Keratinocyte (primary cell): ENCODE measurements at regions not wholly inside any gene's neighbourhood (a gene's known extent, or its start where the extent isn't known, plus 50 kb on each side); places are given as distances from the start of the nearest gene placed in this dataset.

Source experiments
- DNase-seq: peaks from one replicate; pipeline ENCODE4 v3.0.0-alpha.2; 2011; ENCODE audit warnings: low read depth, missing footprints, low spot score
- FAIRE-seq: peaks from 2 replicates; lab custom pipeline; 2011; peaks lifted over from hg19 to GRCh38; lab: Jason Lieb, UNC
- H2AFZ ChIP-seq: 2 replicates; pipeline ENCODE4 v1.6.0; 2012; ENCODE audit warnings: low read length, control low read depth, inconsistent platforms; ENCODE audit not compliant: control insufficient read depth
- H3K27ac ChIP-seq: 2 replicates; pipeline ENCODE4 v1.5.1; 2011; ENCODE audit warnings: low read length; ENCODE audit not compliant: control insufficient read depth, insufficient read depth
- H3K27me3 ChIP-seq: 3 replicates; pipeline ENCODE4 v1.6.0; 2011; ENCODE audit warnings: low read length; ENCODE audit not compliant: control insufficient read depth, insufficient read depth; ENCODE audit errors: extremely low read depth
- H3K36me3 ChIP-seq, 2 experiments: 2 replicates in 1 of 2; 3 replicates in 1 of 2; pipeline ENCODE4 v1.5.1; 2011; ENCODE audit warnings: low read length in 2 of 2, mild to moderate bottlenecking in 1 of 2; ENCODE audit not compliant: control insufficient read depth in 2 of 2, insufficient read depth in 2 of 2; ENCODE audit errors: extremely low read depth in 1 of 2
- H3K4me1 ChIP-seq: 3 replicates; pipeline ENCODE4 v1.5.1; 2011; ENCODE audit warnings: low read length; ENCODE audit not compliant: control insufficient read depth, insufficient read depth; ENCODE audit errors: extremely low read depth
- H3K4me2 ChIP-seq: 3 replicates; pipeline ENCODE4 v1.6.0; 2011; ENCODE audit warnings: low read depth, low read length; ENCODE audit not compliant: control insufficient read depth, insufficient read depth; ENCODE audit errors: extremely low read depth
- H3K4me3 ChIP-seq, 3 experiments: fragments of 200-600 bp in 1 of 3; sonication (generic) in 1 of 3; 2 replicates in 2 of 3; 3 replicates in 1 of 3; pipeline ENCODE4 v1.5.1; 2011 to 2016; ENCODE audit warnings: low read length in 3 of 3, mild to moderate bottlenecking in 3 of 3, control low read depth in 2 of 3, inconsistent platforms in 1 of 3, low read depth in 1 of 3, mixed read lengths in 1 of 3, mixed run types in 1 of 3, moderate library complexity in 1 of 3; ENCODE audit not compliant: control insufficient read depth in 2 of 3, insufficient read depth in 2 of 3; ENCODE audit errors: extremely low read depth in 1 of 3
- H3K79me2 ChIP-seq: 2 replicates; pipeline ENCODE4 v1.6.0; 2012; ENCODE audit warnings: low read length; ENCODE audit not compliant: control insufficient read depth, insufficient read depth
- H3K9ac ChIP-seq: 3 replicates; pipeline ENCODE4 v1.6.0; 2011; ENCODE audit warnings: low read length; ENCODE audit not compliant: control insufficient read depth, insufficient read depth; ENCODE audit errors: extremely low read depth
- H3K9me1 ChIP-seq: 3 replicates; pipeline ENCODE4 v1.6.0; 2011; ENCODE audit warnings: low read length; ENCODE audit not compliant: control insufficient read depth, insufficient read depth; ENCODE audit errors: extremely low read depth
- H3K9me3 ChIP-seq: 2 replicates; pipeline ENCODE4 v1.5.1; 2012; ENCODE audit warnings: low read depth, low read length; ENCODE audit not compliant: control insufficient read depth
- H4K20me1 ChIP-seq: 3 replicates; pipeline ENCODE4 v1.6.0; 2011; ENCODE audit warnings: low read length; ENCODE audit not compliant: control insufficient read depth, insufficient read depth; ENCODE audit errors: extremely low read depth
- CTCF ChIP-seq, 3 experiments: IDR thresholded peaks in 1 of 3; conservative IDR thresholded peaks in 1 of 3; optimal IDR thresholded peaks in 1 of 3; 2 replicates in 2 of 3; 3 replicates in 1 of 3; pipeline versions ENCODE3 to v1.5.1; 2011; ENCODE audit warnings: low read length in 3 of 3, mild to moderate bottlenecking in 3 of 3, moderate library complexity in 2 of 3, control low read depth in 1 of 3, inconsistent platforms in 1 of 3; ENCODE audit not compliant: insufficient read depth in 2 of 3; ENCODE audit errors: extremely low read depth in 1 of 3
- EZH2 ChIP-seq: IDR thresholded peaks from one replicate; pipeline ENCODE4 v1.6.1; 2012; ENCODE audit warnings: inconsistent platforms, mild to moderate bottlenecking, low read length, moderate library complexity
- dilution Hi-C: fragments of 300-500 bp; cut with MboI; formaldehyde crosslinking; loops from one replicate; pipeline ENCODE4 v1.7.0; 2020; ENCODE audit warnings: low sequenced_read_pairs; ENCODE audit not compliant: extremely low pct_ligation_motif_present

GRCh38 chrX:63275127-63275526 is 76.0 kb downstream of the SPIN4 start:
- dilution Hi-C loops = no loop called here
- no peak overlapping the region for H3K4me2 ChIP-seq
- no peaks in the 10 kb centered on the region for H3K27me3 ChIP-seq
- no peaks in the 10 kb centered on the region for H3K36me3 ChIP-seq
- no peak overlapping the region for H3K9ac ChIP-seq
- TF ChIP-seq EZH2 = no peak
- peak; percentile 46 to 65 (median 60) for TF ChIP-seq CTCF (optimal IDR thresholded peaks at IDR 0.05 in 1 of 3, IDR thresholded peaks at IDR 0.05 in 1 of 3, conservative IDR thresholded peaks at IDR 0.05 in 1 of 3; ENCODE audit: extremely low read depth in 1 of 3, insufficient read depth in 2 of 3, low read length in 3 of 3)
- DNase-seq = no peak
- H3K27ac ChIP-seq = no peak overlapping the region
- H3K9me1 ChIP-seq = no peaks in the 10 kb centered on the region
- H3K4me1 ChIP-seq = no peaks in the 10 kb centered on the region
- H3K4me3 ChIP-seq = no peak overlapping the region
- H3K79me2 ChIP-seq = no peaks in the 10 kb centered on the region
- no peak overlapping the region for H2AFZ ChIP-seq
- no peaks in the 10 kb centered on the region for H3K9me3 ChIP-seq
- no peaks in the 10 kb centered on the region for H4K20me1 ChIP-seq
- FAIRE-seq = no peak

GRCh38 chrX:63270873-63271272 is 80.3 kb downstream of the SPIN4 start:
- dilution Hi-C loops = no loop called here

More at GRCh38 chrX:63270873-63271272, 80.3 kb downstream of the SPIN4 start:
- no peaks in the 10 kb centered on the region for H3K27me3 ChIP-seq
- DNase-seq (no peak), FAIRE-seq (no peak)
- H3K9me3 ChIP-seq = no peaks in the 10 kb centered on the region
- H3K4me3 ChIP-seq = no peak overlapping the region
- no peak overlapping the region for H2AFZ ChIP-seq
- no peak overlapping the region for H3K27ac ChIP-seq
- no peak overlapping the region for H3K4me2 ChIP-seq
- H3K9ac ChIP-seq = no peak overlapping the region
- no peaks in the 10 kb centered on the region for H4K20me1 ChIP-seq
- no peaks in the 10 kb centered on the region for H3K4me1 ChIP-seq
- H3K79me2 ChIP-seq = no peaks in the 10 kb centered on the region
- no peaks in the 10 kb centered on the region for H3K9me1 ChIP-seq
- TF ChIP-seq EZH2 (no peak), CTCF (optimal IDR thresholded peaks at IDR 0.05 in 1 of 3, IDR thresholded peaks at IDR 0.05 in 1 of 3, conservative IDR thresholded peaks at IDR 0.05 in 1 of 3; ENCODE audit: extremely low read depth in 1 of 3, insufficient read depth in 2 of 3, low read length in 3 of 3) (no peak)
- no peaks in the 10 kb centered on the region for H3K36me3 ChIP-seq
